LNCAP (cell line): ENCODE measurements at regions not wholly inside any gene's neighbourhood (a gene's known extent, or its start where the extent isn't known, plus 50 kb on each side); places are given as distances from the start of the nearest gene placed in this dataset.

ENCODE experiments used
- TF ChIP-seq, protein P1 (sequence below): fragments of 450-650 bp; IDR thresholded peaks from 2 replicates; pipeline ENCODE4 v1.5.1; 2017; ENCODE audit warnings: mild to moderate bottlenecking

DNA sequence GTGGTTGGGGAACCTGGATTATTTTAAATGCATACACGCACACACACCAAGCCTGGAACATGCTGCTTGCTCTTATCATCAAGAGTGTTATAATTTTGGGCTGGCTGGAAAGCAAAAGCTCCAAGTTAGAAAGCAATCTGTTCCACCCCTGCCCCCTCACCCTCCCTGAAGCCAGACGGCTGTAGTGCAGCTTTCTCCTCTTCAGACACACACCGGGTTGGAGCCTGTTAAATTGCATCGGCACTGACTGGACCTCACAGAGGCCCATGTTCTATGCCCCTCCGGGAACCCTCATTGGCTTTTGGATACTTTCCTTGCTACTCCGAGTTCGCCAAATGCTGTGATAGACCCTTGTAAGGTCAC, 90.6 kb upstream of the KCNJ15 start:
- TF ChIP-seq, protein P1, sequence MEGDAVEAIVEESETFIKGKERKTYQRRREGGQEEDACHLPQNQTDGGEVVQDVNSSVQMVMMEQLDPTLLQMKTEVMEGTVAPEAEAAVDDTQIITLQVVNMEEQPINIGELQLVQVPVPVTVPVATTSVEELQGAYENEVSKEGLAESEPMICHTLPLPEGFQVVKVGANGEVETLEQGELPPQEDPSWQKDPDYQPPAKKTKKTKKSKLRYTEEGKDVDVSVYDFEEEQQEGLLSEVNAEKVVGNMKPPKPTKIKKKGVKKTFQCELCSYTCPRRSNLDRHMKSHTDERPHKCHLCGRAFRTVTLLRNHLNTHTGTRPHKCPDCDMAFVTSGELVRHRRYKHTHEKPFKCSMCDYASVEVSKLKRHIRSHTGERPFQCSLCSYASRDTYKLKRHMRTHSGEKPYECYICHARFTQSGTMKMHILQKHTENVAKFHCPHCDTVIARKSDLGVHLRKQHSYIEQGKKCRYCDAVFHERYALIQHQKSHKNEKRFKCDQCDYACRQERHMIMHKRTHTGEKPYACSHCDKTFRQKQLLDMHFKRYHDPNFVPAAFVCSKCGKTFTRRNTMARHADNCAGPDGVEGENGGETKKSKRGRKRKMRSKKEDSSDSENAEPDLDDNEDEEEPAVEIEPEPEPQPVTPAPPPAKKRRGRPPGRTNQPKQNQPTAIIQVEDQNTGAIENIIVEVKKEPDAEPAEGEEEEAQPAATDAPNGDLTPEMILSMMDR, result no peak

DNA sequence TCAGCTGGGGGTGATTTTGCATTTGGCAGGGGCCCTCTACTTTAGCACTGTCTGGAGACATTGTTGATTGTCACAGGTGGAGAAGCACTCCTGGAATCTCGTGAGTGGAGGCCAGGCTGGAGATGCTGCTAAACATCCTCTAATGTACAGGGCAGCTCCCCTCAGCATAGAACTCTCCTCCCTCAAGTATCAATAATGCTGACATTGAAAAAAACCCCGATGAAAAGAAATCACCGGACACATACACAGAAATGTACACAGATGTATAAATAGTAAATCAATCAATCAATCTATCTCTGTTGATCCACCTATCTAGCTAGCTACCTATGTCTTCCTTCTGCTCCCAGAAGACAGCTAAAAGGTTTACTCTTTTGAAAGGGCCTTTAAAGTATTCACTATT, 89.4 kb upstream of the KCNJ15 start:
- TF ChIP-seq, protein P1, result no peak

DNA sequence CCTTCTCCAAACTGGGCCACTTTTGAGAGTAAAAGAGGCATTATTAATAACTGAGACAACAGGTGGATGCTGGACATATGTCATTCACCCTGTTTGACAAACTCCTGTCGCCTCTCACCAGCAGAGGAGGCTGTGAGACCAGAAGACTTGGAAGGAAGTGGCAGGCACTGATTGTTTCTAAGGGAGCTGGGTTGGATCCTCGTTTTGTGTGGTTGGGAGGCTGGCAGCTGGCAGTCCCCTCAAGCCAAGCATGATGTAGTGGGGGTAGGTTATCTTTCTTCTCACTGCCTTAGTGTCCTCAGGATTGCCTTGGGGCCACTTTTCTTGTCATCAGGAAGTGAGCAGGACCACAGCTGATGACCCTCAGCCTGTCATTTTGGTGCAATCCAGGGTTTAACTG, 86.5 kb upstream of the KCNJ15 start:
- TF ChIP-seq, protein P1, result peak; percentile 33; the same call in 1 of the 2 replicates

DNA sequence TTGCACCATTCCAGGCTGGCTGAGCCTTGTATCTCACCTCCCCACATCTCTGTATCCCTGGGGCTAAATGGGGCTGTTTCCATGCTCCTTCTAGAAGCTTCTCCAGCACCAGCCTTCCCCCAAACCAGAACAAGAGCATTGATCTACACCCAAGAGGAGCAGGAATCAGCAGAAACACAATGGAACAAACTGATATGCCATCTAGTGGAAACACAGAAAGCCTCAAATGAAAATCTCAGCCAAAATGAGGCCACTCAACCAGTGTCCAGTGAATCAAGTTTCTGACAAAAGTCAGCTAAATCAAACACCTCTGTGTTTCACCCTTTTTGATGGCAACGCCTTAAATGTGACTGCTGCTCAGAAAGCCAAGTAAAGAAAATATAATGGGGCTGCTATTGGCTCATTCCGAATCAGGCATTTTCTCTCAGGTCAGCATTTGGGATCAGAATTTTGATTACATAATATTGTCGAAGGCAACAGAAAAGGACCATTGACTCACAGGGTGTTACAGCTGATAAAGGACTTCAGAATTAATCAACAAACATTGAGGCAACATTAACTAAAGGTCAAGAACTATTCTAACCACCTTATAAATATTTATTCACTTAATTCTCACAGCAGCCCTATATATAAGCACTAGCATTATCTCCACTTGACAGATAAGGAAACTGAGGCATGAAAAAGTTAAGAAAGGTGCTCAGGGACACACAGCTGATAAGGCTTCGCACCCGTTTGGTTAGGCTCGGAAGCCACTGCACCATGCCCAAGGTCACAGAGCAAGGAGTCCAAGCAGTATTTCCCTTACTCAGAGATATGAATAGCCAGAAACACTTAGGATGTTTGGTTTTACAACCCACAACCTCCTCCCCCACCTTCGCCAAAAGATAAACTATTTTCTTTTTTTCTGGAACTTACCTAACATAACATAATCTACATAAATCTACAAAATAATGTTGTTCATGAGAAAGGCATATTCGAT, 85.8 kb upstream of the KCNJ15 start:
- TF ChIP-seq, protein P1, result no peak

DNA sequence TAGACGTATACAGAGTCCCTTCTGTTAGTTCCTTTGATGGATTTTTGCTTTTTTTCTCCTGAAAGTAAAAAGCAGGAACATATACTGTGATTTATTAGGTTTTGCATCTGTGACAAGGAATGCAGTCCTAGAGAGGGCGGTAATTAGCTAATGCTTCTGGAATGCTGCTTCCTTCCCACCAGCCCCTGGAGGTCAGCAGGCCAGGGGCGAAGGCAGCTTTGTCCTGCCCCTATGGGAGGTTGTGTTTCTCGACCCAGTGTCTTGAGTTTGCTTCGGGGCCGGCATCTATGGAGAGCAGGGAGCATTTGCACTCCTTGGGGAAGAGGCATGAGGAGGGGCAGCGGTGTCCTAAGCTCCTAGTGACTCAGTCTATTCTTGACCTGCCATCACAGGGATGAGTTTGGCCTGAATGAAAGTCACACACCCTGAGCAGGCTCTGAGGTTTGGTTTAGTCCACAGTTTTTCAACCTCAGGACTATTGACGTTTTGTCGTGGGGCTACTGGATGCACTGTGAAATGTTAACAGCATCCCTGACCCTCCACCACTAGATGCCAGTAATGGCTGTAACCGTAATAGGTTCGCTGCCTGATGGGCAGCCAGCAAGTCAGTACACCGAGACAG, 85.0 kb upstream of the KCNJ15 start:
- TF ChIP-seq, protein P1, result no peak

DNA sequence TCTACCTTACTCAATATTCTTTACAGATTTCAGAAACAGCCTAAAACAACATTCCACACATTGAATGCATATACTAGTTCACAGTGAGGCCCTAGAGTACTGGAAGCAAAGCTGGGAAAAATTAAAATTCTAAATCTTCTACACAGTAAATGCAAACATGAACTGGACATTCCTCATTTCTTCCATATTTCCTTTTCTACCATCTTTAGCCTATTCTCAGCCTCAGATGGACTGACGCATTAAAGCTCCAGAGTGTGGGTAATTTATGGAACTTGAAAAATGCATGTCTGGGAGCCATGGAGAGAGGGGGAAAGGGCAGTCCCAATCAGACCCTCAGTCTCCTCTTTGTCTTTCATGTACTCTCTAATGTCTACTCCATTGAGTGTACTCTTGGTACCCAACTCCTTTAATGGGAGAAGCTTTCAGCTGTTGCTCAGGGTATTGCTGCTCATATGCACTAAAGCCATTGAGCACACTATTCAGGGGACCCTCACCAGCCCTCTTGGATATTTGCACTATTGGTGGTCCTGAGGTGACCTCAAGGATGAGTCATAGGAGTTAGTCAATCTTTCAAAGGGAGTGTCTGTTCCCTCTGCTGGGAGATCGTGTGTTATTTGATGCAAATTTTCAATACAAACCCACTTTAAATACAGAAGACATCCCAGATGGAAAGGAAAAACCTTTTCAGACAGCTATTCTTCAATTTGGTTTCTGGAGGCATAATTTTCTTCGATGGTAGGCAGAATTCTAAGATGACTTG, 83.3 kb upstream of the KCNJ15 start:
- TF ChIP-seq, protein P1, result no peak

DNA sequence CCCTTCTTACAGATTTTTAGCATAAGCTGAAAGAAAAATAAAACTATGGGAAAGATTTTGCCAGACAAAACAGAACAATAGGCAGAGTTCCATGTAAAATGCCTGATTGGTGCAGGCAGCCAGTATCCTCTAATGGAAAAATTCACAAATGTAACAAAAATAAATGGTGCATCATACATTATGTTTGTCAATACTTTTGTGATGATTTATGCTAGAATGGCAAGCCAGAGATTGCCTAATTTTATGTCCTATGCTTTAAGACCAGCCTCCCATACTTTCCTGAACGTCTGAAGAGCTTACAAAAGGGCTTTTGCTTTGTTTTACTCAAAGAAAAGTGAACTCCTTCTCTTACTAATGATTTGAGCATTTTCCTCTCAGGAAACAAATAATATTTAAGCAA, 81.5 kb upstream of the KCNJ15 start:
- TF ChIP-seq, protein P1, result no peak
